IPS-20b (cell line): ENCODE measurements at regions not wholly inside any gene's neighbourhood (a gene's known extent, or its start where the extent isn't known, plus 50 kb on each side); places are given as distances from the start of the nearest gene placed in this dataset.

Experiments
- H3K27ac ChIP-seq: one replicate; pipeline ENCODE4 v1.5.1; 2013; ENCODE audit warnings: low read length
- H3K27me3 ChIP-seq: 2 replicates; pipeline ENCODE4 v1.6.1; 2013; ENCODE audit warnings: mild to moderate bottlenecking, low read length, inconsistent platforms; ENCODE audit not compliant: insufficient read depth
- H3K36me3 ChIP-seq: 2 replicates; pipeline ENCODE4 v1.6.1; 2013; ENCODE audit warnings: low read depth, mild to moderate bottlenecking, inconsistent platforms, low read length, moderate library complexity; ENCODE audit not compliant: insufficient read depth
- H3K4me1 ChIP-seq: 2 replicates; pipeline ENCODE4 v1.6.1; 2013; ENCODE audit warnings: mild to moderate bottlenecking, control low read depth, inconsistent platforms, low read length, moderate library complexity; ENCODE audit not compliant: insufficient read depth
- H3K4me3 ChIP-seq: 2 replicates; pipeline ENCODE4 v1.5.1; 2013; ENCODE audit warnings: mild to moderate bottlenecking, low read length, inconsistent platforms
- H3K9ac ChIP-seq: 2 replicates; pipeline ENCODE4 v1.6.1; 2013; ENCODE audit warnings: low read depth, mild to moderate bottlenecking, inconsistent platforms, low read length, moderate library complexity
- H3K9me3 ChIP-seq: 2 replicates; pipeline ENCODE4 v1.6.1; 2013; ENCODE audit warnings: mild to moderate bottlenecking, low read depth, low read length, inconsistent platforms; ENCODE audit not compliant: insufficient read depth

DNA sequence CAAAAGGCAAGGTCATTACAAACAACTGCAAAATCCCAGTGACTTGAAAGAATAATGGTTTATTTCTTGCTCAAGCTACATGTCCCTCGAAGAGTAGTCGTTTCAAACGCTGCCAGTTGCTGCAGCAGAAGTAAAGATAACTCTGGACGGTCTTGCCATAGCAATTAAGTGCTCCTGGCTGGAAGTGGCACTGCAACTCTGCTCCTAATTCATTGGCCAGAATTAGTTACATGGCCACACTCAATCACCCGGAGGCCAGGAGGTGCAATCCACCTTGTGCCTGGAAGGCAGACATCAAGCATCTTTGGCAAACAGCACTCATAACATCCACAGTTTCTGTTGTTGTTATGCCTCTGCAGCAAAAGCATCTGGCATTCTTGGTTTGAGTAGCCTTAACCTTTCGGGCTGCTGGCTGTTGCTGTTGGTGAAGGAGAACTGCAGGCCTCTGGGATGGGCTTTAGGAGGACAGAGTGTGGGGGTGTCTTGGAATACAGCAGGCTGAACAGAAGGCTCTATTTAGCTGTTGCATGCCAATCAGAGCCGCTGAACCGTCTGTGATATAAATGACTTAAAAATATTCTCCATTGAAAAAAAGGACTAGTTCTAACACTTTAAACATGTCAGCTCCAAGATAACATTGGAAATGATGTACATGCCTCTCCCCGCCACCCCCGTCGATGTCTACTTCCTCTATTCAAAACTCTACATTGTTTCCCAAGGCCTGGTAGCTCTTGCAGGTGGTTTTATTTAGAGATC, 123.5 kb upstream of the DYRK2 start:
- no peak overlapping the region for H3K27ac ChIP-seq

DNA sequence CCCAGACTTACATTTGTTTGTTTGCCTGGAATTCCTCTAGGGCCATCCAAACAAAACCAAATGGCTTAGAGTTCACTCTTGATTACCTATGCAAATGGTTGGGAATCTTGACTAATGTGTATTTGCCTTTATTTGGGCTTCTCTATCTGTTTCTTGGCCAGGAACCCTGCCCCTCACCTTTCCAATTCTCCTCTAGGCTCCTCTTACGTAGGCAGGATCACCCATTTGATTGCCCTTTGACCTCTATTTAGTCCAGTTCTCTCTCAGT, 123.0 kb upstream of the DYRK2 start:
- no peaks in the 10 kb centered on the region for H3K36me3 ChIP-seq
- peak overlapping the region; percentile 44; the same call in 1 of the 2 replicates for H3K9ac ChIP-seq
- H3K27me3 ChIP-seq = no peaks in the 10 kb centered on the region
- peak overlapping the region; percentile 72 for H3K27ac ChIP-seq
- H3K4me3 ChIP-seq = 0 out of 2 replicates have a peak overlapping the region, but pooled peaks have one; percentile 1
- H3K4me1 ChIP-seq = peaks cover 28% of the 10 kb centered on the region
- no peaks in the 10 kb centered on the region for H3K9me3 ChIP-seq

More for the DNA sequence above, 123.5 kb upstream of the DYRK2 start:
- H3K4me3 ChIP-seq = no peak overlapping the region
- H3K9me3 ChIP-seq = no peaks in the 10 kb centered on the region
- peaks cover 34% of the 10 kb centered on the region for H3K4me1 ChIP-seq
- no peaks in the 10 kb centered on the region for H3K27me3 ChIP-seq
- peak overlapping the region; percentile 49; the same call in 1 of the 2 replicates for H3K9ac ChIP-seq
- no peaks in the 10 kb centered on the region for H3K36me3 ChIP-seq

DNA sequence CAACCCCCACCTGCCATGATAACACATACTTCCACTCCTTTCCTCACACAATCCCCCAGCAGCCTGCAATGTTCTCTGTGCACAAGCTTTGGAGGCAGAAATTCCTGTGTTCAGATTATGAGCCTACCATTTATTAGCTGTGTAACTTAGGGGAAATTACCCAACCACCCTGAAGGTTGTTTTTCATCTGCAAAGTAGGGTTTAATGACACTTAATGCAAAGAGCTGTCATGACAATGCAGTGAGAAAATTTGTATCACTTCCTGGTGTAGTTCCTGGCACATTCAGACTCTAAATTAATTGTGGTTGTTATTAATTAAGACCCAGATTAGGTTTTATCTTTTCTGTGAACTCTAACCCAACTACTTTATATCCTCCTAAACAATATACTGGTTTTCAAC, 122.4 kb upstream of the DYRK2 start:
- H3K27me3 ChIP-seq = no peaks in the 10 kb centered on the region
- no peaks in the 10 kb centered on the region for H3K9me3 ChIP-seq
- H3K36me3 ChIP-seq = no peaks in the 10 kb centered on the region
- H3K4me1 ChIP-seq = peaks cover 24% of the 10 kb centered on the region
- peak overlapping the region; percentile 44; the same call in 1 of the 2 replicates for H3K9ac ChIP-seq
- peak overlapping the region; percentile 72 for H3K27ac ChIP-seq
- peak overlapping the region; percentile 1; the same call in 1 of the 2 replicates for H3K4me3 ChIP-seq

DNA sequence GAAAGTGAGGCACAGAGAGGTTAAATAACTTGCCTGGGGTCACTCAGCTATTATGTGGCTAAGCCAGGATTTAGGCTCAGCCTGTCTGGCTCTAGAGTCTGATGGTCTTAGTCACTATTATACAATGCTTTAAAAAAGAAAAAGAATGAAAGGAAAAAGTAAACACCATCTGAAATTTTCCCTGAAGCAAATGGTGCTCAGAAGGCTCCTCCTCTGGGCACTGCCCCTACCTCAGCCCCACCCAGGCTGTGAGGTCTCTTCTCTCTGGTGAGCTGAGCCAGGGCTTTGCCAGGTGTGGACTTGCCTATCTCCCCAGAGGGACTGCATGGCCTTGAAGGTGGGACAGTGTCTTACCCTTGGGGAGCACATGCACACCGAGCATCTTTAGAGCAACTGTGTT, 117.5 kb upstream of the DYRK2 start:
- Histone ChIP-seq H3K27me3 (no peaks in the 10 kb centered on the region), H3K36me3 (no peaks in the 10 kb centered on the region)

DNA sequence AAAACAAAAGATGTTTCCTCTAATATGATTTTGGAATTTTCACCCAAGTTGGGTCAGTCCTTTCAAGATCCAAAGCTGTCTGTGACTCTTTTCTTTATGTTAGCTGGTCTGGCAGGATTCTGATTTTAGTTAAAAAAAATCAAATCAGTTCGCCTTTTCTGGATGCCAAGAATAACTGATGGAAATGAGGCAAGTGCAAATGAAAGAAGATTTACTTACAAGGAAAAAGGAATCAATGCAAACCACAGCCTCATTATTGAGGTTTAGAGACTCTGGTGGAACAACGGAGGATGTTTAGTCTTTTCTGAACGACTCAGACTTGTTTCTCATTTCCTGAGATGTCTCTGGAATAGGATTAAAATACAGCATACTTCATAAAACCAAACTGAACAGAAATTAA, 117.0 kb upstream of the DYRK2 start:
- Histone ChIP-seq H3K9ac (no peak overlapping the region), H3K27ac (no peak overlapping the region), H3K27me3 (no peaks in the 10 kb centered on the region), H3K4me3 (no peak overlapping the region), H3K36me3 (no peaks in the 10 kb centered on the region), H3K9me3 (no peaks in the 10 kb centered on the region), H3K4me1 (peaks cover 15% of the 10 kb centered on the region; the same call in 1 of the 2 replicates)

More for the DNA sequence above, 117.5 kb upstream of the DYRK2 start:
- H3K27ac ChIP-seq = no peak overlapping the region
- no peak overlapping the region for H3K4me3 ChIP-seq
- H3K4me1 ChIP-seq = peaks cover 18% of the 10 kb centered on the region
- no peaks in the 10 kb centered on the region for H3K9me3 ChIP-seq
- no peak overlapping the region for H3K9ac ChIP-seq

DNA sequence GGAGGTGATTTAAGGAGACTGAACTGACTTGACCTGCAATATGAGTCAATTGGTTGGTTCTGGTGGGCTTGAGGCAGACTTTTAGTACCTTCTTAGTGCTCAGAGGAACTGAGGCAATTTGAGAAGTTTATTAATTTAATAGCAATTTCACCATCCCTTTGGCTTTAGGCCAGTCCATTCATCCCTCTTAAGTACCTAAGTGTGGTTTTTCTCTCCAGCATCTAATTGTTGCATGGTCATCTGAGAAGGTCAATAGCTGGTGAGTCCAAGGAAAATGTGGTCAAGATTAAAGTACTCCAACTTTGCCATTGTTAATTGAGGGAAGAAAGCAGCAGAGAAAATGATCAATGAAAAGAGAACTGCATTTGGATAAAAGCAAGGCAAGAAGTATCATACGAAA, 115.4 kb upstream of the DYRK2 start:
- H3K4me3 ChIP-seq = no peak overlapping the region
- no peak overlapping the region for H3K9ac ChIP-seq
- no peaks in the 10 kb centered on the region for H3K36me3 ChIP-seq
- no peaks in the 10 kb centered on the region for H3K9me3 ChIP-seq
- H3K27me3 ChIP-seq = no peaks in the 10 kb centered on the region
- peaks cover 15% of the 10 kb centered on the region; the same call in 1 of the 2 replicates for H3K4me1 ChIP-seq
- no peak overlapping the region for H3K27ac ChIP-seq

DNA sequence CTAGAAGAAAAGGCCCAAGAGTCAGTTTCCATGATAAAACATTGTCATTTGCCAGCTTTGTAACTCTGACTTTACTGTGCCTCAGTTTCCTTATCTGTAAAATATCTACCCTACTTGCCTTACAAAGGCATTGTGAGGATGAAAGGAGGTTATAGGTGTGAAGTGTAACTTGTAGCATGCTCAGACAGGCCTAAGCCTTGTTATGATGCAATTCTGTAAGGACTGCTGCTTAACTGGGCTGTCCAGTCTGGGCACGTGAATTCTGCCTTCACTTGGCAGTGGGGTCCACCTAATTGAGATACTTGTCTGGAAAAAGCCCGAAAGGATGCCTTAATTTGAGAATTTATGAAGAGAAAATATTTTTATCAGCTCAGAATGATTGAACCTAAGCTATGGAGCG, 114.5 kb upstream of the DYRK2 start:
- peaks cover 15% of the 10 kb centered on the region; the same call in 1 of the 2 replicates for H3K4me1 ChIP-seq
- no peaks in the 10 kb centered on the region for H3K36me3 ChIP-seq
- no peaks in the 10 kb centered on the region for H3K9me3 ChIP-seq
- H3K9ac ChIP-seq = no peak overlapping the region
- no peak overlapping the region for H3K4me3 ChIP-seq
- H3K27ac ChIP-seq = no peak overlapping the region
- no peaks in the 10 kb centered on the region for H3K27me3 ChIP-seq

DNA sequence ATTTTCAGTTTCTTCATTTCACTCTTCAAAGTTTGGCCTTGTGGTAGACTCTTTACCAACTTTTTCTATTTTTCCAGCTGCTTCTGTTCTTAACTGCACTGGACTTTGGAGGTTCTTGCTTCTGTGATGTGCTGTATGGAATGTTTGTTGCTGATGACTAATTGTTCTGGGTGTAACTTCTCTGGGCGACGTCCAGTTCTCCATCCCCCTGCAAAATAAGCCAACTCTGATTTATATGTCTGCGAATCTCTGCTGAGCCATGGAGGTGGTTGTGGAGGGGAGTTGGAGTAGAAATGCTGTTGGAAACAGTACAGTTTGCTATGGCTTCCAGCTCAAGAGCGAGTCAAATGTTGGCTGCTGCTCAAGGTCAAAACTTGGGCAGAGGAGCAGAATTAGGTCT, 113.9 kb upstream of the DYRK2 start:
- no peaks in the 10 kb centered on the region for H3K36me3 ChIP-seq
- no peak overlapping the region for H3K27ac ChIP-seq
- H3K27me3 ChIP-seq = no peaks in the 10 kb centered on the region
- no peak overlapping the region for H3K9ac ChIP-seq
- H3K4me3 ChIP-seq = no peak overlapping the region
- no peaks in the 10 kb centered on the region for H3K9me3 ChIP-seq
- peaks cover 15% of the 10 kb centered on the region; the same call in 1 of the 2 replicates for H3K4me1 ChIP-seq

DNA sequence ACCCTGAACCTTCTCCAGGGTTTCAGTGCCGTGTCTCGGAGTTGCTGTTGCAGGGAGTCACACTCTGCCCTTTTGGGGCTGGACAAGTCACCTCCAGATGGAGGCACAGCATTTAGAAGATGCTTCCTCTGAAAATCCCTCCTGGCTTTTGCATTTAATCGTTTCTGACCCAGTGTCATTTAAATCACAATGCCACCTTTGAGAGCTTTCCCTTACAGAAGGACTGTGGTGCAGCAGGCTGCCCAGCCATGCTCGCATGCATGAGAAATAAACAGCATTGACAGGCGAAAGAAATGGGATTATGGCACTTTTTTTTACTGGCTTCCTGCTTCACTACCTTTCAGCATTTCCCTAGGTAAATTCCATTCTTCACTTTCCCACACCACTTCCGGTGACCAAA, 113.4 kb upstream of the DYRK2 start:
- no peak overlapping the region for H3K4me3 ChIP-seq
- H3K36me3 ChIP-seq = no peaks in the 10 kb centered on the region
- no peaks in the 10 kb centered on the region for H3K9me3 ChIP-seq
- H3K27me3 ChIP-seq = no peaks in the 10 kb centered on the region
- H3K27ac ChIP-seq = no peak overlapping the region
- peaks cover 15% of the 10 kb centered on the region; the same call in 1 of the 2 replicates for H3K4me1 ChIP-seq
- H3K9ac ChIP-seq = no peak overlapping the region

DNA sequence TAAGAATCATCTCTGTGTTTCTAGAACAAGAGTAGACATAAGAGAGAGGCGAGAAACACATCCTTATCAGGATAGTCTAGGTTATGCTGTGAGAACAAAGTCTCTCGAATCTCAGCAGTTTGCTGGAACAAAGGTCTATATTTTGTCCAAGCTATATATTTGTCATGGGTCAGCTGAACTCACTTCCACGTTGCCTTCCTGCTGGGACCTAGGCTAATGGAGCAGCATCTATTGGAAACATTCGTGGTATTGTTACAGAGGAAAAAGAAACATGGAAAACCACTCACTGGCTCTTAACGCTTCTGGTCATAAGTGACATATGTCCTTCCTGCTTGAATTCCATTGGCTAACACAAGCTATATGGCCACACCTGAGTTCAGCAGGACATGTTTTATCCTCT, 112.6 kb upstream of the DYRK2 start:
- Histone ChIP-seq H3K27ac (no peak overlapping the region), H3K27me3 (no peaks in the 10 kb centered on the region), H3K4me3 (no peak overlapping the region), H3K9ac (no peak overlapping the region), H3K9me3 (no peaks in the 10 kb centered on the region), H3K36me3 (no peaks in the 10 kb centered on the region), H3K4me1 (peaks cover 15% of the 10 kb centered on the region; the same call in 1 of the 2 replicates)

DNA sequence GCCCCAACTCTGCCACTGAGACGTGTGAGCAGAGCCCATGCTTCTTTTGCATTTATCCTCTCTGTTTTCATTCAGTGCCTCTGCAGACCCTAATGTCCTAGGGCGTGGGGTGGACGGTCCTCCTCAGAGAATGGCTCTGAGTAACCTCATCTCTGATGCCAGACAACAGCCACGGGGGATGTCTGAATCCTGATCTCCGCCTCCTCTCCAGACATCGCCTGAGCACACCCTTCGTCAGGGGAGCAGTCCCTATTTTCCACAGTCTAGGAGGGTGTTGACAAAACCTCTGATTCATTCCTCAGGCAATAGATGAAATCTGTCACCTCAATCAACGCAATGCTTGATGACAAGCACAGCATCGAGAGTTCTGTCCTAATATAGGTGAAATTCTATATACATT, 109.2 kb upstream of the DYRK2 start:
- Histone ChIP-seq H3K4me3 (no peak overlapping the region), H3K36me3 (no peaks in the 10 kb centered on the region), H3K27ac (no peak overlapping the region), H3K9me3 (no peaks in the 10 kb centered on the region), H3K27me3 (no peaks in the 10 kb centered on the region), H3K4me1 (peaks cover 15% of the 10 kb centered on the region; the same call in 1 of the 2 replicates), H3K9ac (no peak overlapping the region)

DNA sequence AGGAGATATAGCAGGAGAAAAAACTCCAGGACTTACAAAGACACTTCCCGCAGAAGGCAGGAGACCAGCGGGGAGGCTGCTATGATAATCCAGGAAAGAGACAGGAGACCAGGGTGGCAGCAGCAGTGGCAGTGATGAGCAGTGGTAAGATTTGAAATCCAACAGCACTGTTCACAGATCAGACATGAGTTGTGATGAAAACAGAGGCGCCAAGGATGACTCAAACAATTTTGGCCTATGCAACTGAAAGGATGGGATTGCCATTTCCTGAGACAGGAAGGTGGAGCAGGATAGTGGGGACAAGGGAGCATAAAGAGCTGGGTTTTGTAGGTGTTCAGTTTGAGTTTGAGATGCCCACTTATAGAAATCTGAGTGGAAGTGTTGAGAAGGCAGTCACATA, 108.6 kb upstream of the DYRK2 start:
- no peak overlapping the region for H3K27ac ChIP-seq
- H3K9ac ChIP-seq = no peak overlapping the region
- H3K4me1 ChIP-seq = peaks cover 11% of the 10 kb centered on the region; the same call in 1 of the 2 replicates
- no peaks in the 10 kb centered on the region for H3K36me3 ChIP-seq
- no peaks in the 10 kb centered on the region for H3K9me3 ChIP-seq
- no peaks in the 10 kb centered on the region for H3K27me3 ChIP-seq
- H3K4me3 ChIP-seq = no peak overlapping the region
